HG02840 (cell line): ENCODE measurements at regions not wholly inside any gene's neighbourhood (a gene's known extent, or its start where the extent isn't known, plus 50 kb on each side); places are given as distances from the start of the nearest gene placed in this dataset.

Source experiments
- ATAC-seq: cut with Tn5 transposase; IDR thresholded peaks from one replicate; pipeline ENCODE4 v1.9.1; 2021; ENCODE audit warnings: mild to moderate bottlenecking, moderate library complexity, moderate number of reproducible peaks; ENCODE audit not compliant: unreplicated experiment, low FRiP score

DNA sequence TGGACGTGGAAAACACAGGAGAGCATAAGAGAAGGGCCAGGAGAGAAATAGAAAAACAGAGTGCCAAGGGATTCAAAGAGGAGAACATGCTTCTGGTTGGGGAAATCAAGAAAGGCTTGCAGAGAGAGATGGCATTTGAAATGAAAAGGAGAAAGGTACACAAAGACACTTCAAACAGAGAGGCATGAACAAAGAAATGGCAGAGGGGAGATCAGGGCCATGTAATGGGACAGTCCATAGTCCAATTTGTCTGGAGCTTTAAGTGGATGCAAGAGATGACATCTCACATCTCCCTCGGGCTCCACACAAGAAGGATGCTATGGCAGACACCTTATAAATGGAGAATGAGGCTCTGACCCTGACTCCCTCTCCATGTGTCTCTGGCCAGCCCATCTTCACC is 331.1 kb downstream of the MLLT3 start:
- ATAC-seq: no peak

DNA sequence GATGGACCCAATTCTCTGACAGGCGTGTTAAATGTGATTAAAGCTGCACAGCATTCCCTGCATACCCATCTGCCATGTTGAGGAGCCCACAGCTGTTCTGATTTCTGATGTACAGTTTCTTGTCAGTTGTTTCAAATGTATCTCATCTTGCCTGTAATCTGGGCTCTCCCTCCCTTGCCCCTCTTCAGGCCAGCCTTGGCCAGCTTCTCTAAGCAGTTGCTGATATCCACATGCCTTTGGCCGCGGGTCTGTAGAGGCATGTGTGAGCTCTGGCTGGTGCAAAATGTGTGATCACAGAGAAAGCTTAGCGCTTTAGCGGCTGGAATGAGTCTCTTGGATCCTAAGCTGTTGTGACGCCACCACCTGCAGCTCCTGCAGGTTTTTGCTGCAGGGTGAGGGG is 332.0 kb downstream of the MLLT3 start:
- ATAC-seq: no peak

DNA sequence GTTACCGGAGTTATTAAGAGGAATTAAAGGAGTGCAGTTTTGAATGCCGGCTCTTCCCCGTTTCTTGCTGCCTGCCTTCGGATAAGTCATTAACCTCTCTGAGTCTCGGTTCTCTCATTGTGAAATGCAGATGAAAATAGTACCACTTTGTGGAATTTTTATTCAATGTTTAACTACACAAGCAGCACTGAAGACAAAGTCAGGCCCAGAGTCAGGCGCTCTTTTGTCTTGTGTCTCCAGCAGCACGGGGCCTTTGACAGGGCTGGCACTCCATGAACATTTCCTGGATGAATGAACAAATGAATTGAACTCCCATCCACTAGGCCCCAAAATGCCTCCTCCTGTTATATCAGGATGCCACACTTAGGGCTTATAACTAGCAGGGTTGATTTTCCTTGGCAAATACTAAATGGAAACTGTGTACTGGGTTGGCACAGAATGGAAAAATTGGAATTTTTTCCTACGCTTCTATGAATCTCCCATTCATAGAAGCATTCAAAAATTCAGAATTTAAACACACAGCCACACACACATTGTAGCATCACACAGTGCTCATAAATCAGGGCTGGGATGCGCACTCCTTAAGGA is 332.8 kb downstream of the MLLT3 start:
- ATAC-seq: peak; percentile 17

DNA sequence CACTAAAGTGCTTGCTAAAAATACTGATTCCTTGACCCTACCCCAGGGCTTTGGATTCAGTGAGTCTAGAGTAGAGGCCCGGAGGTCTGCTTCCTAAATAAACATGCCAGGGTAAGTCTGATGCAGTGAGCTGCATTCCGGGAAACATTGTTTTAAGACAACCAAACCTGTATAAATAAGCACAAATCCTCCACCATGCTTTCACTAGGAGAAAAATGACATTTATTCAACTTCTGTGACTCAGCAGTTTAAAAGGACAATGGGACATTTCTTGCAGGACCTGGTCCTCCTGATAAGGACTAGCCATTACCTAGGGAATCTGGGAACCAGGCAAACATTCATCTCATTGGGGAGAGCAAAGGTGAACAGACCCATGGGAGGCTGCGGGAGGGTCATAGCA is 335.3 kb downstream of the MLLT3 start:
- ATAC-seq: no peak

DNA sequence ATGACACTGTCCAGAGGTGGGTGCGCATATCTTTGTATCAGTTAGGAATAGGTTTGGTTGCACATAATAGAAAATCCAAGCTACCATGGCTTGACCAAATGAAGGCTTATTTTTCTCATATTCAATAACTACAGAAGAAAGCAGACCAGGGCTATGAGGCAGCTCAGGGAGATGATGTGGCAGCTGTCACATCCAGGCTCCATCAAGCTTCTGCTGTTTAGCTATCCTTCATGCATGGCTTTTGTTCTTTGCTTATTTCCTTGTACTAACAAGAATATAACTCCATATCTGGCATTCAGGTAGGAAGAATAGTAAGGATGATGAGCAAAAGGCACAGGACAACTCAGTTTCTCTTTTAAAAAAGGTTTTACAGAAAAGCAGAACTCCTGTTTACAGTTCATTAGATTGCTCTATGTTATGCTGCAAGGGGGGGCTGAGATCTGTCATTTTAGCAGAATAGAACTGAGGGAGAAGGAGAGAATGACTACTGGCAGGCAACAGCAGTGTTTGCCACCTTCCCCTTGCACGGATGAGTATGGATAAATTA is 336.1 kb downstream of the MLLT3 start:
- no peak for ATAC-seq

DNA sequence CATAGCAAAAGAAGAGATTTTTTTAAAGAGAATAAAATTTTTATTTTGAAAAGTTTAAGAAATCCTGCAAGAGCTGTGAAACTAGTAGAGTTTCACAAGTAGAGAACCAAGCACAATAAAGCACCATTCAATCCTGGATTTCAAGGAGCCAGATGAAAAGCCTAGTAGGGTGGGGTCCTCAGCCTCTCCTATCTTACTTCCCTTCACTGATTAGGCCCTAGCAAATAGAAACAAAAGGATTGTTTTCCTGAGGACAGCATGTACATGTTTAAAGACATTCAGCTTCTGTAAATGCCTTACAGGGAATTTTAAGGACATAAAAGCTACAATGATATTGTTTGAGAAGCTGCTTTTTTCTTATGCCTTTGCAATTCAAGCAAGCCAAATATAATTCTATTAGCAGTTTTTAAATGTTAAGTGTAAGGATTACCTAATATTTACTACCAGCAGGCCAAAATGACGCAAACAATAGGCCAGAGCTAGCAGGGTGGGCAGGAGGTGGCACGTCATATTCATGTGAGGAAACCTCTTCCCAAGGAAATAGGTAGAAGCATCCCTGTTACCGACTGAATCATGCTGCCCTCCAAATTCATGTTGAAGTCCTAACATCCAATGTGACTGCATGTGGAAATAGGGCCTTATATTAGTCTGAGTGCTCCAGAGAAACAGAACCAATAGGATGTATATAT is 337.6 kb downstream of the MLLT3 start:
- no peak for ATAC-seq

DNA sequence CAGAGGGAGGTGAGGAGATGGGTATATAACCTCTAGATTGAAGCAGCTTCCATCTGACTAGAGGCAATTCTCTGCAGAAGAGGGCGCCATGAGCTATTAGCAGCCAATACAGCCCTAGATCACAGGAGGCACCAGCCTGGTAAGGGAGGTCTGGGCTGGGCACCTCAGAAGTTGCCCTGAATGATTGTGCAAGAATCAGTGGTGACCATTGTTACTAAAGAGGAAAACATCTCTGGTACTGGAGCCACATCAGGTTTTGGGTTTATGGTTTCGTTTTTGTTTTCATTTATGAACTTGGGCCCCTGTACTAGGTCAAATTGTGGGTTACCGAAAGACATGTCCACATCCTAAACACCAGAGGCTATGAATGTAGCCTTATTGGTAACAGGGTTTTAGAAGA is 342.0 kb downstream of the MLLT3 start:
- no peak for ATAC-seq

DNA sequence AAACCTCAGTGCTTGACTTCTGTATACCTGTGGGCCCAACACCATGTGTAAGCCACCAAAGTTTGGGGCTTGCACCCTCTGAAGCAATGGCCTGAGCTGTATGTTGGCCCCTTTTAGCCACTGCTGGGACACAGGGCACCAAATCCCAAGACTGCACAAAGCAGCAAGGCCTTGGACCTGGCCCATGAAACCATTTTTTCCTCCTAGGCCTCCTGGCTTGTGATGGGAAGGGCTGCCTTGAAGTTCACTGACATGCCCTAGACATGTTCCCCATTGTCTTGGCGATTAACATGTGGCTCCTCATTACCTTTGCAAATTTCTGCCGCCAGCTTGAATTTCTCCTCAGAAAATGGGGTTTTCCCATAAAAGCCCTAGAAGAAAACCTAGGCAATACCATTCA is 345.5 kb downstream of the MLLT3 start:
- ATAC-seq: no peak

DNA sequence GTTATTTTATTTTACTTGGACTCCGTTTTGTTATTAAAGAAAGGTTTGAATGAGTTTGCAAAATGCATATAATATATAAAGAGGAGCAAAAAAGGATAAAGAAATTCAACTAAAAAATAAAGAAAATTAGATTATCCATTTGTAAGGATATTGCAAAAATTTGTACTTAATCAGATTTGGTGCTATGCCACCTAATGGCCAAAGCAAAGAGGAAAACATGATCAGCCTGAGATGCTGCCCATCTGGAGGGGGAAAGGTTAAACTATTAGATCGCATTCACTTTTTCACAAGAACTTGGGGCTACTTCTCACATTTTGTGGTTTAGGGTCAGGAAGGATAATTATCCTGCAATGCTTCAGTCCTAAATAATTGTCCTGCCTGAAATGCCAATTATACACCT is 350.6 kb downstream of the MLLT3 start:
- no peak for ATAC-seq

DNA sequence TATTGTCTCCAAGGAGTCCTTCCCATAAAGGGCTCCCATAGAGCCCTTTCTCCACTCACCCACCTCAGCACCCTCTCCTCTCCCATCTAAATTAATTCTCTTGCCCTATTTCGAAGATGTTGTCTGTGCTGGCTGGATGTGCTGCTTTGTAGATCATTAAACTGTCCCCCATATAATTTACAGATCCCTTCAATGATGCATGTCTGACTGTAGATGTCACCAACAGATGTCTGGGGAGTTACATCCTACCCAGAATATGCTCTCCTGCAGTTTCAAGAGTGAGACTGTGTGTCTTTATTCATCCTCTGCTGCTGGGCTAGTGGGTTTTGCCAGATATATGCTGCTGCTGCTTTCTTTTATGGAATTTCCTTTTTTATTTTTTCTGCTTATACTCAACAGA is 351.2 kb downstream of the MLLT3 start:
- ATAC-seq: no peak

DNA sequence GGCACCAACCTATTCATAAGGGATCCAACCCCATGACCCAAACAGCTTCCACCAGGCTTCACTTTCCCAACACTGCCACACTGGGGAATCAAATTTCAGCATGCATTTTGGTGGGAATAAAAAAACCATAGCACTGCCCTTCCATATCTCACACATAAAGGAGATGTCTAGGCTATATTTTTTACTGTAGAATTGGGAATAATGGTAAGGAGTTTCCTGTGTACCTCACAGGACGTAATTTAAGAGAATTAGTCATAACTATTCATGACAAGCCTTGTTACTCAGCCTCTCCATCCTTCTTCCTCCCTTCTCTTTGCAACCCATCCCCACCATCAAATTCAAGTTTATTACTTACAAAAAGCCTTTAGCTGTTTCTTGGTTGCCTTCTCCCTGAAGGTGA is 352.1 kb downstream of the MLLT3 start:
- ATAC-seq: no peak

DNA sequence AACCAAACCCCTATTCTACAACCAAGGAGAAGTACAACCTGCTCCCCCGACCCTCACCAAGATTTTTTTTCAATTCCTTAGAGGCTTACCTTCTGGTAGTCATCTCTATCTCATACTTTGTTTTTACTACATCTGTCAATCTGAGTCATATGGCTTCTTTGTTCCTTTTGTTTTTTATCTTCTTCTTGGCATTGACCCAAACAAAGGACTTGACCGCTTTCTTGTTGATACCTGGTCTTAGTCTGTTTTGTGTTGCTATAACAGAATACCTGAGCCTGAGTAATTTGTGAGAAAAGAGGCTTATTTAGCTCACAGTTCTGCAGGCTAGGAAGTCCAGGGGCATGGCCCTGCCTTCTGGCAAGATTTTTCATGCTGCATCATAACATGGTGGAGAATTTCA is 352.7 kb downstream of the MLLT3 start:
- no peak for ATAC-seq

DNA sequence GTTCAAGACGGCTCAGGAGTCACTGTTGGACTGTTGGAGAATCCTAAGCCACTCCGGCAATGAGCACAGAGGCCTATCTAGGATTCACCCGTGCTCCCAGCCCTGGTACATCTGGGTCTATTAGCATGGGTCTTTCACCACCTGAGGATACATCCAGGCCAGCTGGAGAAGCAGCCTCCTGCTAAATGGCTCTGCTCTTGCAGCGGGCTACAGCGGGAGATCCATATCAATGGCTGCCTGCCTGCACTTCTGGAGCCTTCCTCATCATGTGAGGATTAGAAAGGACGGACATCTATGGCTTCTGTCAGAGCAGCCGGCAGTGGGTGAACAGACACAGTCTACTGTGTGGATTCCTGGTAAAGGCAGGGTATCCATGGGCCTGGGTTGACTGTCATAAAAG is 357.4 kb downstream of the MLLT3 start:
- no peak for ATAC-seq

DNA sequence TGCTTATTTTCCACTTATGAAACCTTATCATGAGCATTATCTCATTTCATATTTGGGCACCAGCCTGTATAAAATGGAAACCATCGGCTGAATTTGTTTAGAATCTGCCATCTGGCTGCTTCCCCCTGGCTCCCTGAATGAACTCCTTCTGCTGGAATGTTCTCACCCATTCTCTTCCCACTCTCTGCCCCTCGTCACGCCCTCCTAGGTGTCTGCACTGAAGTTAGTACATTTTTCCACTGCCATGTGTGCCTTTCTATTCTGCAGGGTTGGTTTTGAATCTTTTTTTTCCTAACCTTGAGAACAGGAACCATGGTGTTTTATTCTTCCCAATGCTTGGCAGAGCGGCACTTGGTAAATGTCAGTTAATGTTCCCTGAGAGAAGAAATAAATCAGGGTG is 359.7 kb downstream of the MLLT3 start:
- no peak for ATAC-seq

DNA sequence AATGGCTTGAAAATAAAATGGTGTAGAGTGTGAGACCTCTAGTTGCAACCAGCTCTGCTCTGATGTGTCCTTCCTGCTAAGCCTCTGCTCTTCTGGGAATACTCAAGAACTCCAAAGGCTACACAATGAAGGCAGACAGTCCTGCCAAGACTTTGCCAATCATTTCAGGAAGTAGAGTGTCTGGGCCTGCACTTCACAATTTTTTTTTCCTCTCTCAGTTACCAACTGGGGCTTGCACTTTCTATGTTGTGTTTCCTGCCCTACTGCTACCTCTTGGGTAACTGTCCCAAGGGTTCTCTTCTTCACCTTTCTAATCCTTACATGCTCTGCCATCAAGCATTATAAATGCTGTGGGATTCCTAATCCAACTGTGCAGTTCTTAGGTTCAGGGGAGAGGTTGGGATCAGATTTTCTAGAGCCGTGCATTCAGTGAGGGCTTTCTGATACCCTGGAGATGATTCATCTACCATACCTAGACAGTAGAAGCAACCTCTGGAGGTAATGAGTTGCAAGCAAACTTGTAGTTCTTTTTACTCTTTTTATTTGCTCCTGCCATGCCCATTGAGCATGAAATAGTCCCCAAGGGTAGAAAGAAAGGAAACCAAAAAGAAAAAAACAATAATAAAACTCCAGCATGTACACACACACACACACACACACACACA is 365.9 kb downstream of the MLLT3 start:
- ATAC-seq: no peak

DNA sequence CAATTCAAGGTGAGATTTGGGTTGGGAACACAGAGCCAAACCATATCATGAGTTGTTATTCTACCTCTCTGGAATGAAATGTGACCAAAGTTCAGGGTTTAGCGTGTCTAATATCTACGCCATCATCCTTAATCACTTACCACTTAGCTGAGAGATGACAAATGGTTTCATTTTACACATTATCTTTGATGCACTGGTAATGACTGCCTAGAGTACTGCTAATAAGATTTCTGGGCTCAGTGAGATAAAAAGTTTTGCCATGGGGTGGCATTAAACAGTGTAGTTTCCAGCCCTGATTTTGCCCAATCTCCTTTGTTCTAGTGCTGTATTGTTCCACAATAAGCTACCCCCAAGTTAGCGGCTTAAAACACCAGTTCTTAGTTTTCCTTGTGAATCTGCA is 367.2 kb downstream of the MLLT3 start:
- ATAC-seq: no peak

DNA sequence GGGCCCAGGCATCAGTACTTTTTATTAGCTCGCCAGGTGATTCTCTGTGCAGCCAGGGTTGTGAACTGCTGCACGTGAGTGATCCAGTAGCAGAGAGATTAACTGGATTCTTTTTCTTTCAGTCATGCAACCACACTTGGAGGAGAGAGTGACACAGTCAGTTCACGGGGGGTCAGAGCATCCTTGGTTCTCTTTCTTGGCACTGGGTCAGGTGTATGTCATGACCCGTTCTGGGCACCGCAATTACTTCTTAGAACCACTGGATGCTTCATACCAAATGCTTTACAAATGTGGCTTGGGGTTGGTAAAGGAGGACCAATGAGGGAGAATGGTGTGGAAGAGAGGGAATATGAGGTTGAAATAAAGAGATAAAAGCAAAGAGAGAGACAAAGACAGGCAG is 368.7 kb downstream of the MLLT3 start:
- ATAC-seq: no peak

DNA sequence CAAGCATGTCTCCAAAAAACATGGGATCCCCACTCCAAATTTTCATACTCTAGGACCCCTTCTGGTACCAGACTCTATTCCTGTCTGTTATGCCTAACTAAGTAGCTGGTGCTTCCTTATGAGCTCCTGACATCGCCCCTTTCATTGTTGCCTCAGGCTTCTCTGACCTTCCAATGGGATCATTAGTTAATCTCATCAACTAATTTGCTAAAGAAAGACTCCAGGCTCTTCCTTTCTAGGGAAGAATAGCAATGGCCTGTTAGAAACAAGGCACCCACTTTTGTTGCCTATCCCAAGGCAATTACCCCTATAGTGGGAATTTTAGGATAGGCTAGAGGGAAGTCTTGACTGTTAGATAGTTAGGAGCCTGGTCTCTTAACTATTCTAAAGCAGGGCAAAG is 369.5 kb downstream of the MLLT3 start:
- ATAC-seq: no peak

DNA sequence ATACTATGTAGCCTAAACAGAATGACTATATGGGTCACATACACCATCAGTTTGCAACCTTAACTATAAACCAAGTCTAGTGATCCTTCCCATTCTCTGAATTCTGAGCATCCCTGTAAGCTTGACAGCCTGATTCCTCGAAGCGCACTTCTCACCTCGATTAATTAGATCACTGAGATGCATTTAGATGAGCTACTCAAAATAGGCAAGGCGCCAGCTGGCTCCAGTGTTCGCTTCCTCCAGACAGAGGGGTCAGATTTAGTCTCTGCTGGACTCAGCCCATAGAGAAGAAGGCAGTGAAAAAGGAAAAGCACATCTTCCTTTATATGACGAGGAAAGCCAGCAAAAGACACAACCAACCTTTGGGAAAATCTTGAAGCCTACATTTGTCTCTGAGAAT is 371.5 kb downstream of the MLLT3 start:
- no peak for ATAC-seq

DNA sequence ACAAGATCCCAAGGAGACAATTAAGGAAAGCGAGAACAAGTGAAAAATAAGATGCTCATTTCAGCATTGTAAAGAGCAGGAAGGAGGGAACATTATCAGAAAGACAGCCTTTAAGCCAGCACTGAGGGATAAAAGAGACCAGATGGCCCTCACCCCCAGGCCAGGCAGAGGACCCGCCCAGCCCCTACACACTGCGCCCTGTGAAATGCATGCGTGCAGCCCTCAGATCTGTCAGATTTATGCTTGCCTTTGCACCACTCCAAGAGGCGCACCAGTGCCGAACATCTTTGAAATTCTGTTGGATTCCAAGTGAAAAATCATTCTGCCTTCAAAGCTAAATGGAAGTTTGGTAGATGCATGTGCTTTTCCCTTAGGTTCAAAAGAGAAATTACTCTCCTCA is 378.0 kb downstream of the MLLT3 start:
- ATAC-seq: no peak

DNA sequence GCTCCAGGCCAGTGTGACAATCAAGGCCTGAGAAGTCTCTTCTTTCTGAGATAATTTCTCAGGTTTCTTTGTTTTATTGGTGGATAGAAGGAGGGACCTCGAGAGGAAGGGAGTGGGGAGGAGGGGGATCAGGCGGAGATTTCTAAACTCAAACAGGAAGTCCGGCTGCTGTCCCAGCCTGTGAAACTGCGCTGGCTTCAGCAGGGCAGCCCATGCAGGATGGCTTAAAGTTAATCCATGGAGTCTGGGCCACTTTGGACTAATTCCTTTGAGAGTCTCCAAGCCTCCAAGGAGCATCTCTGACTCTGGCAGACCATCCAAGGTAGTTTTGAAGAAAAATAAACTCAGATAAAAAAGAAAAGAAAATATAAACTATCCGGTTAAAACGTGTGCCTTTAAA is 378.5 kb downstream of the MLLT3 start:
- no peak for ATAC-seq
